GM19035 (cell line): ENCODE measurements at regions not wholly inside any gene's neighbourhood (a gene's known extent, or its start where the extent isn't known, plus 50 kb on each side); places are given as distances from the start of the nearest gene placed in this dataset.

Source experiments
- ATAC-seq: cut with Tn5 transposase; IDR thresholded peaks from one replicate; pipeline ENCODE4 v1.9.1; 2021; ENCODE audit not compliant: unreplicated experiment

GRCh38 chr13:90403330-90404082 lies 944.0 kb upstream of the MIR17HG start:
- ATAC-seq, result no peak

GRCh38 chr13:90405301-90405700 lies 942.2 kb upstream of the MIR17HG start:
- ATAC-seq, result no peak

- ATAC-seq, result no peak
Observed at GRCh38 chr13:90412980-90413379, 934.5 kb upstream of the MIR17HG start.

GRCh38 chr13:90413548-90413947 lies 933.9 kb upstream of the MIR17HG start:
- ATAC-seq, result no peak

GRCh38 chr13:90414691-90415596 lies 932.5 kb upstream of the MIR17HG start:
- no peak for ATAC-seq

GRCh38 chr13:90415902-90416301 lies 931.6 kb upstream of the MIR17HG start:
- ATAC-seq, result no peak

- no peak for ATAC-seq
Observed at GRCh38 chr13:90416519-90416918, 931.0 kb upstream of the MIR17HG start.

GRCh38 chr13:90416938-90417337 lies 930.5 kb upstream of the MIR17HG start:
- ATAC-seq, result no peak

- ATAC-seq, result no peak
Observed at GRCh38 chr13:90420683-90421082, 926.8 kb upstream of the MIR17HG start.

GRCh38 chr13:90427322-90428272 lies 919.9 kb upstream of the MIR17HG start:
- no peak for ATAC-seq

- no peak for ATAC-seq
Observed at GRCh38 chr13:90428522-90429210, 918.8 kb upstream of the MIR17HG start.

- no peak for ATAC-seq
Observed at GRCh38 chr13:90430127-90430526, 917.4 kb upstream of the MIR17HG start.

GRCh38 chr13:90436697-90437096 lies 910.8 kb upstream of the MIR17HG start:
- no peak for ATAC-seq

GRCh38 chr13:90438576-90438975 lies 908.9 kb upstream of the MIR17HG start:
- no peak for ATAC-seq

- ATAC-seq, result no peak
Observed at GRCh38 chr13:90443268-90443667, 904.2 kb upstream of the MIR17HG start.

GRCh38 chr13:90444232-90444631 lies 903.3 kb upstream of the MIR17HG start:
- ATAC-seq, result no peak

- ATAC-seq, result no peak
Observed at GRCh38 chr13:90445179-90445578, 902.3 kb upstream of the MIR17HG start.

- ATAC-seq, result no peak
Observed at GRCh38 chr13:90447034-90447733, 900.3 kb upstream of the MIR17HG start.

- ATAC-seq, result no peak
Observed at GRCh38 chr13:90447734-90448101, 899.8 kb upstream of the MIR17HG start.
